Tibial nerve (tissue), 4 donors: ENCODE measurements at regions not wholly inside any gene's neighbourhood (a gene's known extent, or its start where the extent isn't known, plus 50 kb on each side); places are given as distances from the start of the nearest gene placed in this dataset.

Experiments used
- DNase-seq, 2 donors: peaks; one replicate each; pipeline ENCODE4 v3.0.0-alpha.2; 2019; ENCODE audit warnings: low spot score in 2 of 2
- H3K27ac ChIP-seq, 4 donors: fragments of 200-600 bp; sonication (generic) in 3 of 4; one replicate each; pipeline ENCODE4 v1.5.1; 2017 to 2019; ENCODE audit warnings: mild to moderate bottlenecking in 1 of 4
- H3K27me3 ChIP-seq, 2 donors: fragments of 200-600 bp; sonication (generic) in 1 of 2; one replicate each; pipeline versions ENCODE4 v1.5.1 to v1.6.0; 2017 to 2019
- H3K36me3 ChIP-seq, 3 donors: fragments of 200-600 bp; sonication (generic); one replicate each; pipeline ENCODE4 v1.5.1; 2018 to 2019
- H3K4me1 ChIP-seq, 4 donors: fragments of 200-600 bp; sonication (generic) in 3 of 4; one replicate each; pipeline ENCODE4 v1.5.1; 2017 to 2019
- H3K4me3 ChIP-seq, 4 donors: fragments of 200-600 bp; sonication (generic) in 3 of 4; one replicate each; pipeline ENCODE4 v1.5.1; 2017 to 2019; ENCODE audit warnings: mild to moderate bottlenecking in 1 of 4, moderate library complexity in 1 of 4
- H3K9me3 ChIP-seq, 4 donors: fragments of 200-600 bp; sonication (generic) in 3 of 4; one replicate each; pipeline ENCODE4 v1.5.1; 2017 to 2019
- EP300 ChIP-seq, 2 donors: sonication (generic); formaldehyde crosslinking; IDR thresholded peaks; one replicate each; pipeline ENCODE4 v1.6.1; 2017; ENCODE audit warnings: antibody characterized with exemption in 2 of 2, mild to moderate bottlenecking in 1 of 2
- POLR2A ChIP-seq, 2 donors: fragments of 450-650 bp; IDR thresholded peaks; one replicate each; pipeline ENCODE4 v1.6.1; 2017; ENCODE audit warnings: antibody characterized with exemption in 2 of 2, mild to moderate bottlenecking in 2 of 2, moderate library complexity in 2 of 2
- WGBS, 2 donors: methylation state at CpG; one replicate each; pipeline ENCODE4 v1.1.5; 2018; 5-methylcytosine and 5-hydroxymethylcytosine counted together
- TF ChIP-seq, protein P1 (sequence below), 5 experiments: fragments of 200-600 bp in 3 of 5; fragments of 450-650 bp in 2 of 5; sonication (generic) in 3 of 5; IDR thresholded peaks; one replicate each; pipeline ENCODE4 v1.5.1; 2016 to 2019; ENCODE audit warnings: antibody characterized with exemption in 5 of 5, mild to moderate bottlenecking in 3 of 5, moderate library complexity in 2 of 5

GRCh38 chr10:104516986-104517385, 124.1 kb upstream of the SORCS3 start:
- no peak overlapping the region for H3K27ac ChIP-seq
- TF ChIP-seq, protein P1, sequence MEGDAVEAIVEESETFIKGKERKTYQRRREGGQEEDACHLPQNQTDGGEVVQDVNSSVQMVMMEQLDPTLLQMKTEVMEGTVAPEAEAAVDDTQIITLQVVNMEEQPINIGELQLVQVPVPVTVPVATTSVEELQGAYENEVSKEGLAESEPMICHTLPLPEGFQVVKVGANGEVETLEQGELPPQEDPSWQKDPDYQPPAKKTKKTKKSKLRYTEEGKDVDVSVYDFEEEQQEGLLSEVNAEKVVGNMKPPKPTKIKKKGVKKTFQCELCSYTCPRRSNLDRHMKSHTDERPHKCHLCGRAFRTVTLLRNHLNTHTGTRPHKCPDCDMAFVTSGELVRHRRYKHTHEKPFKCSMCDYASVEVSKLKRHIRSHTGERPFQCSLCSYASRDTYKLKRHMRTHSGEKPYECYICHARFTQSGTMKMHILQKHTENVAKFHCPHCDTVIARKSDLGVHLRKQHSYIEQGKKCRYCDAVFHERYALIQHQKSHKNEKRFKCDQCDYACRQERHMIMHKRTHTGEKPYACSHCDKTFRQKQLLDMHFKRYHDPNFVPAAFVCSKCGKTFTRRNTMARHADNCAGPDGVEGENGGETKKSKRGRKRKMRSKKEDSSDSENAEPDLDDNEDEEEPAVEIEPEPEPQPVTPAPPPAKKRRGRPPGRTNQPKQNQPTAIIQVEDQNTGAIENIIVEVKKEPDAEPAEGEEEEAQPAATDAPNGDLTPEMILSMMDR (IDR thresholded peaks at IDR 0.05): no peak
- TF ChIP-seq EP300 (IDR thresholded peaks at IDR 0.05) (no peak), POLR2A (IDR thresholded peaks at IDR 0.05) (no peak)
- H3K27me3 ChIP-seq: no peaks in the 10 kb centered on the region
- DNase-seq: no peak
- no peak overlapping the region for H3K4me3 ChIP-seq
- peaks cover 0 to under 1% (median 0%) of the 10 kb centered on the region in 4 donors for H3K4me1 ChIP-seq
- H3K36me3 ChIP-seq: no peaks in the 10 kb centered on the region
- 95 to 100% methylated on average over 2 of the region's 2 CpGs for WGBS, 2 donors
- no peaks in the 10 kb centered on the region for H3K9me3 ChIP-seq

- Histone ChIP-seq H3K4me1 (peaks cover 0 to 4% (median 0%) of the 10 kb centered on the region in 4 donors), H3K4me3 (no peak overlapping the region), H3K27me3 (no peaks in the 10 kb centered on the region), H3K9me3 (no peaks in the 10 kb centered on the region), H3K27ac (no peak overlapping the region), H3K36me3 (no peaks in the 10 kb centered on the region)
- TF ChIP-seq POLR2A (IDR thresholded peaks at IDR 0.05) (no peak), EP300 (IDR thresholded peaks at IDR 0.05) (no peak)
- TF ChIP-seq, protein P1 (IDR thresholded peaks at IDR 0.05): no peak
- DNase-seq: no peak
- 64 to 69% methylated on average over 4 of the region's 4 CpGs for WGBS, 2 donors
Observed at GRCh38 chr10:104517946-104518345, 123.1 kb upstream of the SORCS3 start.

- no peak overlapping the region for H3K4me3 ChIP-seq
- no peaks in the 10 kb centered on the region for H3K9me3 ChIP-seq
- TF ChIP-seq, protein P1 (IDR thresholded peaks at IDR 0.05): no peak
- TF ChIP-seq POLR2A (IDR thresholded peaks at IDR 0.05) (no peak), EP300 (IDR thresholded peaks at IDR 0.05) (no peak)
- WGBS, 2 donors: 77 to 82% methylated on average over 6 of the region's 6 CpGs
- peaks cover 0 to 4% (median 0%) of the 10 kb centered on the region in 4 donors for H3K4me1 ChIP-seq
- no peaks in the 10 kb centered on the region for H3K27me3 ChIP-seq
- no peaks in the 10 kb centered on the region for H3K36me3 ChIP-seq
- no peak overlapping the region for H3K27ac ChIP-seq
- no peak for DNase-seq
Observed at GRCh38 chr10:104518891-104519290, 122.2 kb upstream of the SORCS3 start.

DNA sequence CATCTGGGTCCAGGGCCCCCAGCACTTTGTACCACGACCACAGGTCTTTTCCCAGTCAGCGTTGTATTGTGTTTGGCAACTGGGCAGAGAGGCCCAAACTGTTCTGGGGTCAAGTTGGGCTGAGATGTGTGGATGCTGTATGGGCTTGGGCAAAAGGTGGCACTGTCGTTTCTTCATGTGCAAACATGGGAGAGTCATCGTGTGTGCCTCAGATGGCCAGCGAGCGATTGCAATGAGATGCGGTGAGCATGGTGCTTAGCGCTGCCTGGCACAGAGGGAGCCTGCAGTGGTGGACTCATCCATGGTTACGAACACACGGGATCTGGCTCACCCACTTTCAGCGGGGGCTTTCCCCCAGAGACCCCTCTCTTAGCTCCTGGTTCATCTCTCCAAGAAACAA, 120.4 kb upstream of the SORCS3 start:
- DNase-seq: no peak
- H3K4me1 ChIP-seq: peaks cover 0 to 4% (median 0%) of the 10 kb centered on the region in 4 donors
- no peak for TF ChIP-seq EP300 (IDR thresholded peaks at IDR 0.05)
- no peak for TF ChIP-seq POLR2A (IDR thresholded peaks at IDR 0.05)
- TF ChIP-seq, protein P1 (IDR thresholded peaks at IDR 0.05): no peak
- H3K9me3 ChIP-seq: no peaks in the 10 kb centered on the region
- 87 to 88% methylated on average over 11 of the region's 11 CpGs for WGBS, 2 donors
- H3K36me3 ChIP-seq: no peaks in the 10 kb centered on the region
- no peak overlapping the region for H3K27ac ChIP-seq
- H3K4me3 ChIP-seq: no peak overlapping the region
- H3K27me3 ChIP-seq: no peaks in the 10 kb centered on the region

DNA sequence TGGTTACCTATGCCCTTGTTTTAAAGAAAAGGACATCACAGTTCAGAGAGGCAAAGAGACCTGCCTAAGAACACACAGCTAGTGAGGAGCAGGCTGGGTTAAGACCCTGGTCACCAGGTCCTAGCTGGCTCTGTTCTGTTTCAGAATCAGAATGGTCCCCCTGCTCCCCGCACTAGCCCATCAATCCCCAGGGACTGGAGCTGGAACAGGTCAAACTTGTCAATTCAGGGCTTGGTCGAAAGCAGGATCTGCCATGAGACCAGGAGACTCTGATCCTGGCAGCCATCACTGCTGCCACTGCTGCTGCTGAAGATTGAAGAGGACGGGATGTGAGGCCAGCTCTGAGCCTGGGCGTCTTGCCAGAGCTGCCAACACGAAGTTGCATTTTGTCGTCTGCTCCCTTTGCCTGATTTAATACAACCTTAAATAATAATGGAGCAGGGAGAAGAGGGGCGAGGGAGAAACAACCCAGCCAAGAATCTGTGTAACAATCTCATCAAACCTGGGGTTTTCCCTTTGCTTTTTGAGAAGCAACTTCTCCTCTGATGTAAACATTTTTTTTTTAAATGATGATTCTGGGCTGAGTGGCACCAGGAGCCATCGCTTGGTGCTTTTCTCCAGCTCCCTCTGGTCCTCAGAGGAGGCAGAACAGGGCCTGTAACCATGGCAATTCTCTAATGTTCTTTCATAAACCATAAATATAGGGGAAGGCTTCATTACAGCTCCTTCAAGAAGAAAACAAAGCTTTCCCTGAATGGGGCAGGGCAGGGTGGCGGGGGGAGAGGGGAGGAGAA, 119.0 kb upstream of the SORCS3 start:
- H3K9me3 ChIP-seq: no peaks in the 10 kb centered on the region
- 33 to 43% methylated on average over 9 of the region's 9 CpGs for WGBS, 2 donors
- no peaks in the 10 kb centered on the region for H3K27me3 ChIP-seq
- H3K36me3 ChIP-seq: no peaks in the 10 kb centered on the region
- peaks cover 0 to 4% (median 0%) of the 10 kb centered on the region in 4 donors for H3K4me1 ChIP-seq
- H3K4me3 ChIP-seq: no peak overlapping the region
- TF ChIP-seq EP300 (IDR thresholded peaks at IDR 0.05) (no peak), POLR2A (IDR thresholded peaks at IDR 0.05) (no peak)
- TF ChIP-seq, protein P1 (IDR thresholded peaks at IDR 0.05): no peak
- DNase-seq: no peak
- H3K27ac ChIP-seq: no peak overlapping the region
